ENCODE measurements at regions not wholly inside any gene's neighbourhood (a gene's known extent, or its start where the extent isn't known, plus 50 kb on each side); places are given as distances from the start of the nearest gene placed in this dataset.

DNA sequence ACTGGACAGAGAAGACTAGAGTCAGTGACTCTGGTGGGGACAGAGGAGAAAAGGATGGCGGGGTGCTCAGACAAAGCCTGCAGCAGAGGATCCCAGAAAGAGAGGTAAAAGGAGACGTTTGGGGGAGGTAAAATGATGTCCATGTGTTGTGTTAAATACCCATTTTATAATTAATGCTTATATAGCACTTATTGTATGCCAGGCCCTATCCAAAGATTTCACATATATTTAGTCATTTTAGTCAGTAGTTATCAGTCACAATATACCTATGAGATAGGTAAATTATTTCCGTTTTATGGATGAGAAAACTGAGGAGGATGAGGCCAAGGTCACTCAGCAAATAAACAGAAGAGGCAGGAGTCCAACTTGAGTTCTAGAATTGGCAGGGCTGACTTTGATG is 144.6 kb upstream of the SEMA3E start:
- TF ChIP-seq CTCF (IDR thresholded peaks at IDR 0.05) = no peak
- TF ChIP-seq EZH2phosphoT487 (IDR thresholded peaks at IDR 0.05) = no peak
- no peak for TF ChIP-seq EZH2 (IDR thresholded peaks at IDR 0.05)

All from neural progenitor cell (in vitro differentiated cells).